DMS153 (cell line): ENCODE measurements at regions not wholly inside any gene's neighbourhood (a gene's known extent, or its start where the extent isn't known, plus 50 kb on each side); places are given as distances from the start of the nearest gene placed in this dataset.
"Not testable (repeated sequence)": the region's sequence is repeated elsewhere in the genome, so short reads cannot be mapped to it uniquely, and the experiment has no call there.

Source experiments
- DNase-seq: peaks from one replicate; lab custom pipeline; 2025; lab: John Stamatoyannopoulos, UW

DNA sequence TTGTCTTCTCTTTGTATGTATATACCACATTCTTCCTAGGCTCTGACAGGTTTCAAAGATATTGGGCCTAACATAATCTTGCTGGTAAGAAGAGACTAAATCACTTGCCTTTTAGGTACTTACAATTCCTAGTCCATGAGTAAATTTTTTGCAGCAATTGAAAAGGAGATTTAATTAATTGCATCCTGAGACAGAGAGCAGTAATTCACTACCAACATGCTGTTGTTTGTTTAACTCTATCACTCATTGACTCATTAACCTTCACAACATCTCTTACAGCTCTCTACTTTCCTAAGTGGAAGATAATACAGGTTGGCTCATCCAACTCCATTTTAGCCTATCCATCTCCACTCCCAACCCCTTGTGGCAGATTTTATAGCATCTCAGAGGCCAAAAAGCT lies 280.4 kb downstream of the ALDH8A1 start:
- DNase-seq: peak; percentile 15

DNA sequence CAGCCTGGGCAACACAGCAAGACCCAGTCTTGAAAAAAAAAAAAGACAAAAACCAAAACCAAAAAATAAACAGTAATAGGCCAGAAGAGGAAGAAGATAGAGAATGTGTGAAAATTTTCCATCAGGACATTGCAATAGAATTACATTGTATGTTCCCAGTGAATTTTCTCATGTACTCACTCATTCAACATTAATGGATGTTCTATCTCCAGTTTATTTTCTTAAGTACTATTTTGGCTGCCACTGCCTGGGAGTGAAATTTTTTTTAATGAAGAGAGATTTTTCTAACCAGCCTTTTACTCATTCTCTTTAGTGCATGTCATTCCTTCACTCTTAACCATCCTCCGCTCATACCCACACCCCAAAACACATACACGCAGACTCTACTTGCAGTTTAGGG lies 282.8 kb downstream of the ALDH8A1 start:
- no peak for DNase-seq

DNA sequence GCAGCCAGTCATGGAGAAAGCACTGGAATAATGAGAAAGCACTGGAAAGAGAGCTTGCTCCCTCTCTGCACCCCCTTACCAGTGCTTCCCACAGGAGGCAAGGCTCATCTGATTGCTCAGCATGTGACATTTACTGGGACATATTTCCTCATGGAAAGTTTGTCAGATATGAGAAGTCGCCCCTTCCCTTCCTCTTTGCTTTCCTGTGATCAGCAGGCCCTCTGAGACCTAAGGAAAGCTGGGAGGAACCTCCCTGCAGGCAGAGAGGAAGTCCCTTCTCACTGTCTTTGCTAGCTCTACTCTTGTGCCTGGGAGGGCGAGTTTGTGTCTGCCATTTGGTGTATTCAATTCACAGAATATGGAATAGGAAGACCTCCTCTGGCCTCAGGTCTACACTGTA lies 283.8 kb downstream of the ALDH8A1 start:
- DNase-seq: no peak

DNA sequence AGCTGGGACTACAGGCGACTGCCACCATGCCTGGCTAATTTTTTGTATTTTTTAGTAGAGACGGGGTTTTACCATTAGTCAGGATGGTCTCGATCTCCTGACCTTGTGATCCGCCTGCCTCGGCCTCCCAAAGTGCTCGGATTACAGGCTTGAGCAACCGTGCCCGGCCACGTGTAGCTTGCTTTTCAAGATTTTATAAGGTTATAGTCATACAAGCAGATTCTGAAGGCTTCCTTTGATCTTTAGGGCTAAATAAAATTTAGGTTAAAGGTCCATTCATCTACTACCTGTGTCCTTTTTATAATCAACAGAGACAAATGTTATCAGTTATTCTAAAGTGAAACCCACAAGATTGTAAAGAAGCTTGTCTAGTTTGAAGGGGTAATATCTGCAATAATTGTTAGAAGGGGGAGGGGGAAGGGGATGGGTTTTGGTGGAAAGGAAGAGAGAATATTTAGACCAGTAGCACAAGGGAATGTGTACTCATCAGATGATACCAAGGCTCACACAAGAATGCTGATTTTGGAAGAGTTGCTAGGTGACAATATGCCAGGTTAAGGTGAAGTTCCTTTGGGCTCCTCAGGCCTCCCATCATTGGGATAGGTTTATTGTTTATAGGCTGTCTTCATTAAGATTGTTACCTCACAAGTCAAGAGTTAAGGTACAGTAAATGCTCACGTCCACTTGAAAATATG lies 284.7 kb downstream of the ALDH8A1 start:
- DNase-seq: no peak

DNA sequence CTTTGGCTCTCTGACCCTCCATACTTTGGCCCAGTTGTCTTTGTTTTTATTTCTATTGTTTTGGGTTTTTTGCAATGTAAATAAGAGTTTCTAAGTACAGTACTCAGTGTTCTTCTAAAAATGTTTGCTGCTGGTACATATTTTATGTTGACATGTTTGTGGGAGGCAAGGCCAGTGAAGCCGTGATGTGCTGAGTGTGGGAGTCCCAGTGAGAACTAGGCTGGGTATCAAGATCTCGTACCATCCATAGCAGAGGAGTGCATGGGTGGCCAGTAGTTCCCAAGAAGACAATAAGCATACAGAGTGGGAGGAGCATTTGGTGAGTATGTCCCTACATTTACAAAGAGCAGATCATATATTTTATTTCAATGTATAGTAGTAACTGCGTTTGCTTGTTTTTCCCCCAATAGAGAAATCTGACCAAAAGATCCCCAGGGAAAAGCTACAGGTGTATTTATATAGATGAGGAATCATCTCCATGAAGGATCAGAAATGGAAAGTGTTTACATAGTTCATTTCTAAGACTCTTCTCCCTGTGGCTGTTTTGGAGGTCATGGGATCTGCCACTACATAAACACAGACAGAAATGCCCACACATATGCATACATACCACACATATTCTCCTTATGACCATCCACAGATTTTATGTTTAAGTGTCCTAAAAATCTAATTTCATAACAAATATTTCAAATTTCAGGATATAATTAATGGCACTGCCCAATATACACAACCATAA lies 285.9 kb downstream of the ALDH8A1 start:
- no peak for DNase-seq

DNA sequence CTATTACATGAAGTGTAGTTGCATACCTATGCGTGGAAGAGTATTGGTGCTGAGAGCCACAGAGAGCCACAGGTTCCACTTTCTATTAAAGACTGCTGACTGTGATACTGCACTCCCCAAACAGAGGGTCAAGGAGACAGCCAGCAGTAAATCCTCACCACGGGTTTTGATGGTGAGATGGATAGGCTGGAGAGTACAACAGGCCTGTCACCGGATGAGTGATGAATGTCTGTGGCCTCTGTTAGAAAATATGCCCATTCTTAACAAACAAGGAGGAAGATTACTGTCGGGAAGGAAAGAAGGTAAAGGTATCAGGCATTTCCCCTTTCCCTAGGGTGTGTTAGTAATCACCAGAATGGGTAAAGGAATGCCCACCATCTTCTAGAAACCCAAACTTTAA lies 286.5 kb downstream of the ALDH8A1 start:
- DNase-seq: no peak

DNA sequence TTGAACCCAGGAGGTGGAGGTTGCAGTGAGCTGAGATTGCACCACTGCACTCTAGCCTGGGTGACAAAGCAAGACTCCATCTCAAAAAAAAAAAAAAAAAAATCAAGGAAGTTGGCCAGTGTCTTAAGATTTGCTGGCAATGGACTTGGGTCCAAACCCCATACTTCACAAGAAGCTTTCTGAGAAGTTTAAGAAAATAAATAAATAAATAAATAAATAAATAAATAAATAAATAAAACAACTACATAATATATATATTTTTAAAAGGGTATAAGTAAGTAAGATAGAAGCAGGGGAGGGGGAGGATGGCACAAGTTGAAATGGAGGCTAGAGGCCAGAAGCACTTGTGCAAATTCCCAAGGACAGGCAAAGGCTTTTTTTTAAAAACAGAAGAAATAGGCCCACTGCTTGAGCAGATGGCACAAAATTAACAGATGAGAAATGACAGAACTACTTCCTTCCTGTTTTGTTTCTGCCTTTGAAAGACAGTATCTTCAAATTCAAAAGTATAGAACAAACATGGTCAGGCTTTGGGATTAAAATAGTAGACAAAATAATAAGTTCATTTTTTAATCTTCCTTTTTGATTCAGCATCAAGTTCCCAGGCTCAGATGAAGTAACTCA lies 287.7 kb downstream of the ALDH8A1 start:
- DNase-seq: no peak

DNA sequence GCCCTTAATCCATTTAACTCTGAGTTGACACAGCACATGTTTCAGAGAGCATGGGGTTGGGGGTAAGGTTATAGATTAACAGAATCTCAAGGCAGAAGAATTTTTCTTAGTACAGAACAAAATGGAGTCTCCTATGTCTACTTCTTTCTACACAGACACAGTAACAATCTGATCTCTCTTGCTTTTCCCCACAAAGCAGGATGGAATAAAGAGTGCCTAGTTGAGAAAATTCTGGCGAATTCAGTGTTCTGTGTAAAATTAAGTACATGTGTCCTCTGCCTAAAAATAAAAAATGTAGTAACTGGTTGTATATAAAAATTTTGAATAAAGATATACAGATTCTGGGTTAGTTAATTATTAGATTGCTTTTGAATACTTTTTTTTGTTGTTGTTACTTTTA lies 290.0 kb downstream of the ALDH8A1 start:
- DNase-seq: not testable (repeated sequence)

DNA sequence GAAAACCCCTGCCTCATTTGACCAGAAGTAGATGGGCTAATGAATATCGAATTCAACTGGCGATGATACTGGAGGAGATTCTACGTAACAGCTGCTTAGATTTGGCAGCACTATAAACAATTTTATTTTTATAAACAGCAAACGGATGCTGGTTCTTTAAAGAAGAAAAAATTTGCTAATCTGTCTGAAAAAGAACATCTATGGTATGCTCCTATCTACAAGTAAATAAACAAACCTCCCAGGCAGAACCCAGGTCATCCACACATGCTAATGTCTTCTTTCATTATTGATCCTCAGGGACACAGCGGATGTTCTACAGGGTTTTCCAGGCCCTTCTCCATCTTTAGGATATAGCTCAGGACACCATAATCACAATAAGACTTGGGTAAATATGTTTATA lies 291.3 kb downstream of the ALDH8A1 start:
- DNase-seq: no peak

DNA sequence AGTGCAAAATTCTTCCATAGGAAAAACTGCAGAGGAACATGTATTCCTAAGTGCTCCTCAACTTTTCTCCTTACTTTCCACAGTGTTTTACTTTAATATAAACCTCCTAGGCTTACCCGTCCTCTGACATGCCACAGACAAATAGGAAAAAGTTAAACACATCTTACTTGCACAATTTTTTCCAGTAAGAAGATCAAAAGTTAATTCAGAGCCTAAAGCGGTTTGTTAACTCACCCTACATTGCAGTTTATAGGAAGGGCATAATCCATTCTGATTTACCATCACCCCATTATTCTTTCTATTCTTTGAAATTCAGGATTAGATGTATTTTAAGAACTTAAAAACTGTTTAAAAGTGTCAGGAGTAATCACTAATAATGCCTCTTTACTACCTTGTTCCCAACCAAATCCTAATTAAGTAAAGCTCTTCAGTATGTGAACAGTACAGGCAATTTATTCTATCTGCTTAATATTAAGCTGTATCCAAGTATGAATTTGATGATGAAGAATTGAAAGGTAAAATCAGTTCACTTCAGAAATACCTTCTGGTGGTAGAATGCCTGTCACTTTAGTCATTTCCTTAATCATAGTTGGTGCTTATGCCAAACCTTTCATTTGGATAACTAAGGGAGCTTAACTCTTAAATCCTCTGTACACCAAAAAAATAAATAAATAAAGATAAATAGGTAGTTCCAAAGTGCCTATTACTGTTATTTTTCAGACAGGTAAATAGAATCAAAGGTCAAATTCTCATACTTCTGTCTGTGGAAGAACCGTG lies 292.0 kb downstream of the ALDH8A1 start:
- no peak for DNase-seq

DNA sequence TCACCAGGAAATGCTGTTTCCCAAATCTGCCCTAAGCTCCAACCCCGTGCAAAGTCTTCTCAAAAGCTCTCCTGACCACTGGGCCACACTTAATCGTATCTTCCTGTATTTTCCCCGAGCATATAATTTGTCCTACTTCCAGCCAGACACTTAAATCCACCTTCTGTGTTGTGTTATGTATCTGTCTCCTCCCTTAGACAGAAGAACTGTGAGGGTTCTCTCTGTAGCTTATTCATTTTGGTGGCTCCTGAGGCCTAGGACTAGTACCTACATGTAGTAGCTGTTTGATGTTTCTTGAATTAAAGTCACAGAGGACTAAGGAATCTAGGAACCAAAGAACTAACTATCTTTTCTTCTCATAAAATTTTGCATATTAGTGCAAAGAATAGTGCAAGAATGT lies 292.6 kb downstream of the ALDH8A1 start:
- no peak for DNase-seq

DNA sequence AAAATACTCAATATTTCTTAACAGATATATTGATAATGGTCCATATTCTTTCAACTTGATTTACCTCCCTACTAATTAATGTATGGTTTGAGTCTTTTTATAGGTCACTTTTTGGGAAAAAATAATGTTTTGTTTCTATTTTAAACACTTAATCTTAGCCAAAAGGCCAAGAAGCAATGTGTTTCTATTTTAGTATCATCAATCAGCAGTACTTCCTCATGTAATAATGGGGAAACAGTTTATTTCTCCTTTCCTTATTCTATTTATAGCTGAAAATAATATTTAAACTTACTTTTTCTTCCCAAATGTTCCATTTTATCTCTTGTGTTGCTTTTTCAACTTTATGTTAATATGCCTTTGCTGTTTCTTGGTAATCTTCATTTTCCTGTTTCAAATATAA lies 295.1 kb downstream of the ALDH8A1 start:
- no peak for DNase-seq

DNA sequence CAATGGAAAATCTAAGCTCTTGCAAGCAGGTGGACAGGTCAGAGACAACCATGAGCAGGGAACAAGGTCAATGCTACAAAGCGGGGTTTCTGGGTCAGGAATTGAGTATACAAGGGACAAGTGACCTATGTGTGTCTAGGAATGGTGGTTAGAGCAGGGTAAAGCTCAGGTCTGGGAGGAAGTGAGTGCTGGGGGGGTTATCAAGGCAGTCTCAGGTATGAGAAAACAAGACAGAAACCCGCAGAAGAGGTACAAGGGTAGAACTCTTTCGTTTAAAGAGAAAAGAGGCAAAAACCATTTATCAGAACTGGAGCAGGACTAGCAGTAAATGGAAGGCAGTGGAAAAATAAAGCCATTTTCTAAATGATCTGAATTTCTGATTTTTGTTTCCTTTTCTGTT lies 298.4 kb downstream of the ALDH8A1 start:
- DNase-seq: no peak

DNA sequence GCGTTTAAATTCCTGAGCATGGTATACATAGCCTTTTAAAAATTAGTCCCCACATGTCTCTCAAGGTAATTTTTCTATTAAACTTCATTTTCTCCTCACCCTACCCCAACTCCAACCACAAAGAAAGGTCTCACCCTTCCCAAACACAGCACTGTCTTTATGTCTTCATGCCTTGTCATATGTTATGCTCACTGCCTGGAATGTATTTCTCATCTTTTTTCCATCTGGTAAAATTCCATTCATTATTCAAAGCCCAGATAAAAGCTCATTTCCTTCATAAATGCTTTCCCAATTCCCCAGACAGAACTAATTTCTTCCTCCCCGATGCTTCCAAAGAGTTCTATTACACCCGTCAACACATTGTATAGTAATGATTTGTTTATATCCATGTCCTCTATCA lies 302.0 kb downstream of the ALDH8A1 start:
- DNase-seq: no peak

DNA sequence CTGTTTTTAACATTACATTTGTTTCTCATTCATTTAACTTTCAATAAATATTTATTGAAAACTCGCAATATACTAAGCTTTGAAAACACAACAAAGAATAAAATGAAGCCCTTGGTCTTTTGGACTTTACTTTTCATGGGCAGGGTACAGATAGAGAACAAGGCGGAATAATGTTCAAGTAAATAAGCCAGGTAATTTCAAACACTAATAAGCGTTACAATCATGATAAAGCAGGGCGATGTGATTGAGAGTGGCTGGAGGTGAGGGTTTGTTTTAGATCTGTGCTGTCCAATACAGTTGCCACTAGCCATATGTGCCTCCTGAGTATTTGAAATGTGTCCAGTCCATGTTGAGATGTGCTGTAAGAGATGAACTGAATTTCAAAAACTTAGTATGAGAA lies 307.1 kb downstream of the ALDH8A1 start:
- no peak for DNase-seq

DNA sequence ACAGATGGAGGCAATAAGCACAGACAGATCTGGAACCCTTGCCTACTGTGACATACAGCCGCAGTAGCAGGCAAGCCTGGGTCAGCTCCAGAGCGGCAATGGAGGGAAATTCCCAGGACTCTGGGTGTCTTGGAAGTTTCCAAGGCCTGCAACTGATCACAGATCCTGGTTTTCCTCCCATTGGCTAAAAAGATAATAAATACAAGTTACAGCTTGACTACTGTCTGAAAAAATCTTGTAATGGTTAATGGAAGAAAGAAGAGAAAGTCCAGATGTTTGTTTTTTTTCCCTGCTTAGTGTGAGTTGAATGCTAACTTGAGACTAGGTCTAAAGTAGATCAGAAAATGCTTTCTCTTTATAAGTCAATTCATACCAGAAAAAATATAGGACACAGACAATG lies 307.6 kb downstream of the ALDH8A1 start:
- no peak for DNase-seq

DNA sequence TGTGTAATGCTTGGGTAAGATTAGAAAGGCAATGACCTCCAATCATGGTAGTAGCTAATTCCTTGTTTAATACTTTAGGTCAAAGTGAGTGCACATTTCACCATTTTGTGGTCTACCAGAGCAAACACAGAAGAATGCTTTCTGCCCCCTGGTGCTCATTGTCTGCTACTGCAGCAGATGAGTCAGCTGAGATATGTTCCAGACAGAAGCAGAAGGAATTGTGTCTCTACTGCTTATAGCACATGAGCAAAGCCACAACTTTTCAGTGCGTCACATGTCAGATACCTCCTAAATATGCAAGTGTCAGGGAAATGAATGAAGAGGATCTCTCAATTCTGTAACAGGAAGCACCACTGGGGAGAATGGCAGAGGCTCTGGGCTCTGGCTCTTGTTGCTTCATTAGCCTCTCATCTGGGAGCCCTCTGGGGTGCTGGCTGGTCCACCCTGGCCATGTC lies 308.9 kb downstream of the ALDH8A1 start:
- DNase-seq: peak; percentile 15

DNA sequence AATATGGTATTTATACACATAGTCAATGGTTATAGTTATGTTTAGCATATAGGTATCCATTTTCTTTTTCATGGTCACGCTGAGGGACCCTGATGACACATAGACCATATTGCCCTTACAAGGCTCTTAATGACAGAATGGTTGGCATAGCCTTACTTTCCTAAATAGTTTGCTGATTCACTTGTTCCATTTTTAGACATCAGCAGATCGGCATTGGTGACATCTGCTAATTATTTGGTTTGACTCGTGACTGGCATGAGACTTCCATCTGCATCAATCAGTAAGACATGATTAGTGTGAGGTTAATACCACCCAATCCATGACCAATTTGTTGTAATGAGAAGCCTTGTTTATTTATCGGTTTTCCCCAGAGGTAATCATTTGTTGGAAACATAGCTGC lies 309.7 kb downstream of the ALDH8A1 start:
- no peak for DNase-seq

DNA sequence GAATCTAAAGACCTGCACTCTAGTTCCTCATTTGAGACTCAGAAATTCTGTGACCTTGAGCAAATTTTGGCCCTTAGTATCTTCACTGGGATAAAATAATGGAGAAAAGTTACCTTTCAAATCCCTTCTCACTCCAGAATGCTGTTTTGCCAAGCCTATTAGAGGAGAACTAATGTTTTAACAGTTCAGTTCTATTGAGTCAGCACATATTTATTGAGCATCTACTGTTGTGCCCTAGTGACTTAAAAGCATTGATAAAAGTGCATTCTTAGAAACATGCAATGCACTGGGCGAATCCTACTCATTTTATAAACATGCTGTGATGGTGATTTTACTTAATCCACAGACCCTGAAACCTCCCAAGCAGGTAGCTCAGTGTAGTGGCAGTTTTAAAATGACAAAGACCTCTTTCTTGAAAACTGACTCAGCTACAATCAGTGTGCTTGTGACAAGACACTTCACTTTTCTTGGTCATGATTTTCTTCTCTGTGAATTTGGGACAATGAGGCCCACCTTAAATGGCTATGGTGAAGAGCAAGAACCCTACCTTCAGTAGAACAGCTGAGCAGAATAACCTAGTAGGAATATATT lies 312.0 kb downstream of the ALDH8A1 start:
- no peak for DNase-seq

DNA sequence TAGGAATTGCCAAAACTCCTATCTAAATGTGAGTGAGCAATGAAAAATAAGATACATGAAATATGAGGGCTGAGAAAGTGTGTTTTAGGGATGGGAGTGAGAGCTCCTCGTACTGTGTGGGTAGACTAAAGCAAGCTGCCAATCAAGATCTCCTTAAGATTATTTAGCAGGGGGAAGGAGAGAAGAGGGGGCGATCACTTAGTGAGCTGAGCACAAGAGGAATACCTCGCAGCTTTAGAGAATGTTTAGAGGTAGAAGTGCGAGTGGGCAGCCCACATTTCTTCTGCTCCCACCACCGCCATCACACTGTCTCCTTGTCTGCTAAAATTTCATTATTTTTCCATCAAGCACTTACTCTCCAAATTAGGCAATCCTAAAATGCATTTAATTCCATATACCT lies 312.6 kb downstream of the ALDH8A1 start:
- no peak for DNase-seq

DNA sequence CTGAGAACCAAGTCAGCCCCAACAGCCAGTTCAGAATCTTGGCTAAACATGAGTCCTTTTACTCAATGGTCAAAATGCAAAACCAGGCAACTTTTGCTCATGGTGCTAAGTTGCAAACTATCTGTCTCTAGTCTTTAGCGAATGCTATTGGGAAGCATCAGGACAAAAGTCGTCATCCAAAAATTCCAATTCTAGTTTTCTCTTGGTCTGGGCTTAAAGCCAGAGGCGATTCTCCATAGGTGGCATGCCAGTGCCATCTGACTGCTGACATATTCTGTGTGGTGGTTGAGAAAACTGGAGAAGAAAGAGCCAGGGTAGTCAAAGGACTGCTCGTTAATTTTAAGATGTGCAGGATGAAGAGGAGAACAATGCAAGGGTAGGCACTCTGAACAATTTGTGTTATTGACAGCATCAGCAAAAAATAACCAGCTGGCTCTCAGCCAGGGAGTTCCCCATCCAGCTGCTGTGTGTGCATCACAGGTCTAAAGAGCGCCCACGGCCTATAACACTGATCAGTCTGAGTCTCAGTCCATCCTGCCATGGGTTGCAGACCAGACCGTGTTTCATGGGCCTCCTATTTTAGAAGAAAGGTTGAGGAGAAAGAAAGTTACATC lies 313.6 kb downstream of the ALDH8A1 start:
- DNase-seq: peak; percentile 15

DNA sequence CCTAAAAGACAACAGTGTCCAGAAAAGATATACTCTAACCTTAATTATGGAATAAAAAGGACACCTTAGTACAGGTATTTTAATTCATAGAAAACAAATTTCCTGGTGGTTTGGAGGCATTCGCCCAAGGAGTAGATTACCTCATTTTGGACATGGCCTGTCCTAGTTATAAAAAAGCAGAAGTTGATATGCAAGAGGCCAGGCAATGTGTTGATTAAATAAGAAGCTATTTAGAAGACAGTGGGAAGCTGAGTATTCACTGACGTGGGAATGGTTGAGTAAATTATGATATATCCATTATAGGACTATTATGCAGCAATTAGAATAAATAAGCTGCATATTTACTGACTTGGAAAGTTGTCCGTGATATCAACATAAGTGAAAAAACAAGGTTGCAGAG lies 314.9 kb downstream of the ALDH8A1 start:
- no peak for DNase-seq
